Adrenal gland (tissue), 9 donors: ENCODE measurements at regions not wholly inside any gene's neighbourhood (a gene's known extent, or its start where the extent isn't known, plus 50 kb on each side); places are given as distances from the start of the nearest gene placed in this dataset.

Experiments
- DNase-seq, 7 donors: peaks; one replicate each; pipeline ENCODE4 v3.0.0-alpha.2; 2019 to 2020
- H3K27ac ChIP-seq, 5 donors: fragments of 200-600 bp; sonication (generic) in 4 of 5; 1 replicate in 3 of 5; 2 replicates in 2 of 5; pipeline versions ENCODE4 v1.5.1 to v1.8.0; 2016 to 2020; ENCODE audit warnings: mild to moderate bottlenecking in 1 of 5
- H3K27me3 ChIP-seq: fragments of 200-600 bp; 2 replicates; pipeline ENCODE4 v1.8.0; 2021
- H3K36me3 ChIP-seq, 2 donors: fragments of 200-600 bp; replicated peaks in 1 of 2; 1 replicate in 1 of 2; 2 replicates in 1 of 2; pipeline versions ENCODE4 v1.5.1 to v1.8.0; 2018 to 2022
- H3K4me1 ChIP-seq, 2 donors: fragments of 200-600 bp; replicated peaks in 1 of 2; 1 replicate in 1 of 2; 2 replicates in 1 of 2; pipeline versions ENCODE4 v1.5.1 to v1.8.0; 2018 to 2021
- H3K4me3 ChIP-seq, 4 donors: fragments of 200-600 bp; sonication (generic) in 3 of 4; one replicate each; pipeline ENCODE4 v1.5.1; 2016 to 2018
- H3K9me3 ChIP-seq, 3 donors: fragments of 200-600 bp; sonication (generic) in 1 of 3; replicated peaks in 1 of 3; 1 replicate in 2 of 3; 2 replicates in 1 of 3; pipeline versions ENCODE4 v1.5.1 to v1.8.0; 2016 to 2021
- CTCF ChIP-seq, 6 experiments: fragments of 450-650 bp in 4 of 6; fragments of 200-600 bp in 2 of 6; sonication (generic) in 1 of 6; IDR thresholded peaks; 1 replicate in 5 of 6; 2 replicates in 1 of 6; pipeline versions ENCODE4 v1.5.1 to v1.8.0; 2016 to 2021; ENCODE audit warnings: antibody characterized with exemption in 6 of 6, mild to moderate bottlenecking in 2 of 6, moderate library complexity in 1 of 6
- POLR2A ChIP-seq, 2 donors: fragments of 450-650 bp; IDR thresholded peaks; one replicate each; pipeline ENCODE4 v1.6.1; 2017; ENCODE audit warnings: antibody characterized with exemption in 2 of 2, mild to moderate bottlenecking in 2 of 2, moderate library complexity in 1 of 2
- WGBS, 4 donors: extraction: QIAGEN DNeasy Blood & Tissue Kit in 2 of 4; methylation state at CpG; one replicate each; pipeline versions ENCODE4 v1.1.5 to v1.1.7; 2013 to 2017; 5-methylcytosine and 5-hydroxymethylcytosine counted together
- intact Hi-C, 2 donors: fragments of 100-400 bp; cut with DNase I; formaldehyde crosslinking; loops; one replicate each; pipeline versions ENCODE4 v1.14.1 to v1.15.0; 2022 to 2023
- donor health status: healthy with polysubstance abuse.
- donor health status: Bipolar disorder and iron deficiency.
- donor health status: DM: yes; HTN: yes; CAD: no.
- donor health status: DM: no; HTN: no; CAD: no.
- donor health status: DM: no; HTN: no; CAD: no.

- Histone ChIP-seq H3K27ac (peak overlapping the region in 1 of 5 donors; percentile 16), H3K27me3 (no peaks in the 10 kb centered on the region), H3K9me3 (no peaks in the 10 kb centered on the region), H3K36me3 (no peaks in the 10 kb centered on the region), H3K4me1 (no peaks in the 10 kb centered on the region), H3K4me3 (no peak overlapping the region)
- WGBS, 4 donors = 63 to 67% (median 65%) methylated on average over 6 of the region's 6 CpGs
- intact Hi-C loops = no loop called here
- TF ChIP-seq CTCF (IDR thresholded peaks at IDR 0.05) (no peak), POLR2A (IDR thresholded peaks at IDR 0.05) (no peak)
- no peak for DNase-seq
Observed at GRCh38 chr2:107337209-107337898, 451.4 kb upstream of the ST6GAL2 start.

- Histone ChIP-seq H3K9me3 (no peaks in the 10 kb centered on the region), H3K27ac (no peak overlapping the region), H3K27me3 (no peaks in the 10 kb centered on the region), H3K4me3 (no peak overlapping the region), H3K4me1 (no peaks in the 10 kb centered on the region), H3K36me3 (no peaks in the 10 kb centered on the region)
- TF ChIP-seq CTCF (IDR thresholded peaks at IDR 0.05) (no peak), POLR2A (IDR thresholded peaks at IDR 0.05) (no peak)
- DNase-seq = no peak
- 55 to 79% (median 73%) methylated on average over 3 of the region's 3 CpGs for WGBS, 4 donors
- intact Hi-C loops = no loop called here
Observed at GRCh38 chr2:107338059-107338458, 452.1 kb upstream of the ST6GAL2 start.

- WGBS, 4 donors = 73 to 84% (median 80%) methylated on average over 6 of the region's 6 CpGs
- H3K27me3 ChIP-seq = no peaks in the 10 kb centered on the region
- no peaks in the 10 kb centered on the region for H3K9me3 ChIP-seq
- H3K4me3 ChIP-seq = no peak overlapping the region
- H3K4me1 ChIP-seq = no peaks in the 10 kb centered on the region
- H3K36me3 ChIP-seq = no peaks in the 10 kb centered on the region
- DNase-seq = no peak
- TF ChIP-seq POLR2A (IDR thresholded peaks at IDR 0.05) (no peak), CTCF (IDR thresholded peaks at IDR 0.05) (no peak)
- no peak overlapping the region for H3K27ac ChIP-seq
- intact Hi-C loops = no loop called here
Observed at GRCh38 chr2:107338571-107338970, 452.6 kb upstream of the ST6GAL2 start.

GRCh38 chr2:107340955-107341354 lies 455.0 kb upstream of the ST6GAL2 start:
- H3K4me3 ChIP-seq = no peak overlapping the region
- H3K27me3 ChIP-seq = no peaks in the 10 kb centered on the region
- intact Hi-C loops = no loop called here
- no peak for TF ChIP-seq POLR2A (IDR thresholded peaks at IDR 0.05)
- TF ChIP-seq CTCF (IDR thresholded peaks at IDR 0.05) = no peak
- H3K9me3 ChIP-seq = no peaks in the 10 kb centered on the region
- no peak for DNase-seq
- 86 to 98% (median 93%) methylated on average over 2 of the region's 2 CpGs for WGBS, 4 donors
- no peak overlapping the region for H3K27ac ChIP-seq
- no peaks in the 10 kb centered on the region for H3K4me1 ChIP-seq
- no peaks in the 10 kb centered on the region for H3K36me3 ChIP-seq
